ENCODE measurements at regions not wholly inside any gene's neighbourhood (a gene's known extent, or its start where the extent isn't known, plus 50 kb on each side); places are given as distances from the start of the nearest gene placed in this dataset.
A peak's percentile ranks its signal among the peaks of the same experiment; 100 is the strongest.
"Not testable (repeated sequence)": the region's sequence is repeated elsewhere in the genome, so short reads cannot be mapped to it uniquely, and the experiment has no call there.

GRCh38 chr2:53208815-53209214 is 558.8 kb upstream of the CHAC2 start:
- no peak for DNase-seq (ENCODE audit: low read depth)

GRCh38 chr2:53206226-53206625 is 561.4 kb upstream of the CHAC2 start:
- DNase-seq (ENCODE audit: low read depth): not testable (repeated sequence)

DNA sequence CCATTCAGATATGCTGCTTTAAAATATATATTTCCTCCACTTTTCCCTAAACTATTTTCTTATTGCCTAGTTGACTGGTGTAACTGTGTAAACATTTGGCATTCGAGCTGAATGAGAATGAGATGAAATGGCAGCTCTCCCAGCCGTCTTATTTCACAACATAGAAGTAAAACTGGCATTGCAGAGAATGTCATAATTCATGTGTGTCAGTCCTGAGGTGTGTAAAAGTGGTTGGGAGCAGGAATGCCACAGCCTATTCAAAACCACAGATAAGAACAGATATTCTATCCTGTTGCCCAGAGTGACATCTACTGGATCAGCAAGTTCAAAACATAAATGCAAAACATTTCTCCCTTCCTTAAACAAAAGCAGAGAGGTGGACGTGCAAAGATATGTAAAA is 565.5 kb upstream of the CHAC2 start:
- peak; percentile 81 for DNase-seq (ENCODE audit: low read depth)

- no peak for DNase-seq (ENCODE audit: low read depth)
Observed at GRCh38 chr2:53200072-53200471, 567.5 kb upstream of the CHAC2 start.

GRCh38 chr2:53188851-53189510 is 578.6 kb upstream of the CHAC2 start:
- no peak for DNase-seq (ENCODE audit: low read depth)

DNA sequence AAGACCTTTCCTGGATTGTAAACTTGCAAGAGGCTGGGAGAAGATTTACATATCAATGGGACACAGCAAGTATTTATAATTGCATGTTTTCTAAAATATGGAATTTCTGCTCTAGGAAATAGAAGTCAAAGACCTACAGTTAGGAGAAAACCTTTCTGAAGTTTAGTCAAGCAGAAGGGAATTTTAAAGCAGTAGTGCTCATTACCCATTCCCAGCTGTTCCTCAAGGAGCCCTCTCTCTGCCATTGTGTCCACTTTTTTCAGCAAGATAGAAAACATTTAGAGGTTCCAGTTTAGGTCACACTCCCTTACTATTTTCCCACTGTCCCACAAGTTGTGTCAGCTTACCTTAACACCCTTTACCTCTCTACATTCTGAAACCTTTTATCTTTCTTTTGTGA is 584.0 kb upstream of the CHAC2 start:
- no peak for DNase-seq (ENCODE audit: low read depth)

DNA sequence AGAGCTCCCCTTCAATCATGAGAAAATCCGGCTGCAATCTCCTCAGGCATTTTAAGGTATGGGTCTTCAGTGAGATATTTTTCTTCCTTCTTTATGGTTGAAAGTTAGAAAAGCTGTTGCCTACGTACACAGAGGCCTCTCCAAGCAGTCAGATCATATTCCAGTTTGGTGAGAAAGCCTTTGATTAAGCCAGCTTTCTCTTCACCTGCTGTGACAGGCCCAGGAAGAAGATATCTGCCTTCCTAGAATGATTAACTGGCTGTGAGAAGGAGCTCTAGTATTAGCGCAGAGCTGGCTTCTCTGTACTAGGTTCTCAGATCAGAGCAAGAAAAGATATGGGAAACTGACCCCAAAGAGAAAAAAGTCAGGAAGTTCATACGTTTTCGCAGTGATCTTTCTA is 585.0 kb upstream of the CHAC2 start:
- DNase-seq (ENCODE audit: low read depth): no peak

DNA sequence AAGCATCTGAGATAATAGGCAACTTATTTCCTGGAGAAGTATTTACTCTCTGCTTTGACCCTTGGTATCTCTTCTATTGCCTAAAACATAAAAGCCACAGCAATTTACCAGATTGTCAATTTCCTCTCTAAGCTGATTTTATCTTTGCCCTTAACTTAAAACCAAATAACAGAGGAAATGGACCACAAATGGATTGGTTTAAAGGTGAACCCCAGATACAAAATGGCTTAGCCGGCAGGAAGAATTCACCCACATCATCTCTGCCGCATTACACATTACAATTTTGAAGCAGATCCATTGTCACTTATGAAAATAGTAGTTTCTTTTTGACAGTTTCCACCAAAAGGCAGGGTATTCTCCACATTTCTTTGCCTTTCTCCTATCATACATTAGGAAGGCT is 585.8 kb upstream of the CHAC2 start:
- DNase-seq (ENCODE audit: low read depth): no peak

DNA sequence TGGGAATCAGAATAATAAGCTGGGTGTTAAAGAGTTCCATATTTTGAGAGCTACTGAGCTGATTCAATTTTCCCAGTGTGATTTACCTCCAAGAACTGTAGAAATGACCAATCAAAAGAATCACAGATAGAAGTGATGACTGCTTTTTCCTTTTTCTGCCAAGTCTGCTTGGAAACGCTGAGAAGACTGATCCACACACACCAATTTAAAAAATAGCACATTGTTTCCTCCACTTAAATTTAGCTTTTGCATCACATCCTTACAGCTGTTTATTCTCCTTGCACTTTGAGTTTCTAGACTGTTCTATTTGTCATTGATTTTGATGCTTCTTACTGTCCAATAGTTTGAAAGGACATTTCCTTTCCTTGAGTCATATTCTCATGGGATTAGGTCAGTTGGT is 590.3 kb upstream of the CHAC2 start:
- DNase-seq (ENCODE audit: low read depth): no peak

DNA sequence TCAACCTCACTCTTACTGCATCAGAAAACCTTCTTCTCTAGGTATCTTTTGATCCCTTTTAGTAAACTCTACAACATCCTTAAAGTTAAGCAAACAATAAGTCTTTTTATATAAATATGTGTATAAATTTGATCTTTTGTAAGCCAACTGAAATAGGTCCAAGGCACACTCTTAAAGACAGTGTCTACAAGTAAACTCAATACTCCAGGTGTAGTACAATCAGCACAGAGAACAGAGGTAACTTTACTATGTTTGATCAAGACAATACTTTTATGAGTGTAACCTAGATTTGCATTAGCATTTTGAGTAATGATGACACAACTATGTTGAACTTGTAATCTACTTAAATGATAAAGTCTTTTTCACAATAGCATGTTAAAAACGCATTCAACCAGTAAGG is 593.1 kb upstream of the CHAC2 start:
- no peak for DNase-seq (ENCODE audit: low read depth)

DNA sequence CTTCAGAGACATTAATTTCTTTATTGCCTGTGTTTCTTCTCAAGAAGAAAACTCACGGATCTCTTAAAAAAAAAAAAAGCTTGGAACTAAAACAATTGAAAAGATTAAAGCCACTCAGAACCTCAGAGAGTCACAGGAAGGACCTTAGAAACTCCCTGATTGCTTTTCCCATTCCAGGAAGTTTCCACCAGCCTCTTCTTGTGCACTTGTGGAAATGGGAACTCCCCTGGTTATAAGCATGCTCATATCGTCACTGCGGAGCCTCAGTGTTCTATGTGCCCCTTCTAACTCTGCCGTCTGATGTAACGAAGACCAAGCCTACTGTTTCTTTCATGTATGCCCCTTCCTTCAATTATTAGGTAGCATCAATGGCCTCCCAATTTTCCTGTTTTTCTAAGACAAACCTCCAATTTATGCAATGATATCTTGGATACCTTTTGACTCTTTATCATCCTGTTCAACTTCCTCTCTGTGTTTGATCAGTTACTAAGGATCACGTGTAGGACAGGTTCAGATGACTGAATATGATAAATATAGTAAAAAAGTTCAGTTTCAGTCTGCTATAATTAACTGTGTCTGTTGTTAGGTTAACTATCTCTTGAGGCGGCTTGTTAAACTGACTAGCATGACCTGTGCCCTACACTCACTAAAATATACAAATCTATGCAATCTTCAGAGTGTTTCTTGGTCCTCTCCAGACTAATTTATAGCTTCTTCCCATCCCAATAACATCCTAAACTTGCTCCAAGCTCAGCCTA is 593.7 kb upstream of the CHAC2 start:
- DNase-seq (ENCODE audit: low read depth): no peak

DNA sequence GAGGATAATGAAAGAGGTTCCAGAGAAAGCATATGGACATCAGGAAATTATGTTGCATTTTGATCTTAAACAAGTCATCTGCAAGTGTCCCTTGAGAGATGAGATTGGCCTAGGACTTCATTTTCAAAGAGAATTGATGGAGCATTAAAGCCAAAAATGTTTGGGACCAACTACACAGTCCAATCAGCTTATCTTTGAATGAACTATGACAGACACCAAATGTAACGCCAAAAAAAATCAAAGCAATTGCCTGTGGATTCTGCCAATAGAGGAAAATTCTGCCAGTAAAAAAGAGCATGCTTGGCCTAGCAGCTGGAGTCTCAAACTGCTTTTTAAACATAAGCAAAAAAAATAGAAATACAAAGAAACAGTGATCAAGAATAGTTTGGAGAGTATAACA is 594.5 kb upstream of the CHAC2 start:
- no peak for DNase-seq (ENCODE audit: low read depth)

DNA sequence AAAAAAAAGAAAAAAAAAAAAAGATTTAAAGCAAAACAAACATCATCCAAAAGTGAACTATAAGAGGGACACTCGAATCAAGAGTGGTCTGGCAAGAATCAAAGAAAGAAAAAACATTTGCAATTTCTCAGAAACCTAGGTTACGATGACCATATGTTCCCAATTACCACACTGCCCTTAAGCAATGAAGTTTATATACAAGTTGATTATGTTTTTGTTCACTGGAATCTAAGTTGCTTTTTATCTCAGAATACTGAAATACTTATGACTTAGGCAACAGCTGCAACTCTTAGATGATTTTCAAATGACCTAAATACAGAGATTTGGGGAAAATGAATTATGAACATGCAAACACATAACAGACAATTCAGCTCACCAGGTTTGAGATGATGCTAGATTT is 597.1 kb upstream of the CHAC2 start:
- DNase-seq (ENCODE audit: low read depth): peak; percentile 31

DNA sequence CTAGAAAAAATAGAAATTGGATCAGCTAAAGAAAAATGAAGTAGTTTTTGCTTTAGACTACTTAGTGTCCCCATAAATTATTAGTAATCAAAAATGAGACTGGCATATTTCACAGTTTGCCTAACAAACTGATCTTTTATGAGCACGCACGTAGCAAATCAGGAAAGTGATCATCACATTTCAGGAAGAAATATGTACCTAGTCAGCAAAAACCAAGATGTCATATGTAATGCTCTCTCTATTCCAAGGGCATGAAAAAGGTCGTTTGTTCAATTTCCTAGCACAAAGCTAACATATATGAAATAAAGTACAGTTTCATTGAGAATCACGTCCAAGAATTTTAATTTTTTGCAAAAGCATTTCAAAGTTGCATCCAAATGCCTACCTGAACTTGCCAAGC is 600.4 kb upstream of the CHAC2 start:
- DNase-seq (ENCODE audit: low read depth): no peak

- DNase-seq (ENCODE audit: low read depth): no peak
Observed at GRCh38 chr2:53150146-53150545, 617.5 kb upstream of the CHAC2 start.

DNA sequence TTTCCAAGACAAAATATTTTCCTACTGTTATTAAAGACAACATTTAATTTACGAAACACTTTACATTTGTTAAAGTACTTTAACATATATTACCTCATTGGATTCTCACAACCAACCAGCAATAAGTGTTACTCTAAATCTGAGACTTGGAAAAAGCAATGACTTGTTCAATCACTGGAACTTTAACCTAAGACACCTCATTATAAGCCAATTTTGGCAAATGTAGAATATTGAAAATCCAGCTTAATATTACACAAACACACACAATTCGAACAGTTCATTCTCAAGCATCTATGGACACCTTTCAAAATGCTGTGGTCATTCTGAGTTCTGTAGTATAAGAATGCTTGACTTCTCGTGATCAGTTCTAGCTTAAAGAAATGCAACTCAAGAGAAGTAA is 619.4 kb upstream of the CHAC2 start:
- no peak for DNase-seq (ENCODE audit: low read depth)

DNA sequence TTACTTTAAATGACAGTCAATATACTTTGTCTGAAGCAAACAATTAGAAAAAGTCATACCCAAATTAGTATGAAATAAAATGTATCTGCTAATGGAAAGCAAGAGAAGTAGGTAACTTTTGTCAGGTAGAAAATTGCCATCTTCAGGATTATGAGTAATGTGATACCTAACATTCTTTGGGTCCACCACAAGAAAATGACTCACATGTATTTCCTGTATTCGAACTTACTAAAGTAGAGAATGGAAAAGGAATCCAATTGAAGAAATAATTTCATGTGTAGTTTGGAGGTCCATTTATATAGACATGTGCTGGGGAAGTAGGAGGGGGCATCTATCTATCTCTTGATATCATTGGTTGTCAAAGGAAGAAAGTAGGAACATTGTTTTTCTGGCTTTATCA is 636.2 kb upstream of the CHAC2 start:
- peak; percentile 77 for DNase-seq (ENCODE audit: low read depth)

- peak; percentile 82 for DNase-seq (ENCODE audit: low read depth)
Observed at GRCh38 chr2:53130441-53130943, 637.1 kb upstream of the CHAC2 start.

GRCh38 chr2:53129851-53130250 is 637.8 kb upstream of the CHAC2 start:
- peak; percentile 93 for DNase-seq (ENCODE audit: low read depth)

- DNase-seq (ENCODE audit: low read depth): peak; percentile 1
Observed at GRCh38 chr2:53127061-53127650, 640.4 kb upstream of the CHAC2 start.

DNA sequence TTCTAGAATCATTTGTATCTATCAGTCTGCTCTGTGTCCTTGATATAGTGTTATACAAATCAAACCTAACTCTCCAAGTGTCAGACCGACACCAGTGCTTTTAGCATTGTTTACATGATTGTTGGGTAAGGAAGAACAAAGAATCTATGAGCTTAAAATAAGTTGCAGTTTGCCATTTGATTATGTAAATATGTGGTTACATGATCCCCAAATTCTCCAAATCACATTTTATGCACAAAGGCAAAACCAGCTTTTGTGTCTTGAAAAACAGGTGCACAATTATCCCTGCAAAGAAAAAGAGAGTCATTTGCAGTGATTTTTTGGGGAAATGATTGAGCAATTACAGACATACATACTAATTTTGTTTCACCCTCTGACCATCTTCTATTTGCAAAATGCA is 652.6 kb upstream of the CHAC2 start:
- no peak for DNase-seq (ENCODE audit: low read depth)

DNA sequence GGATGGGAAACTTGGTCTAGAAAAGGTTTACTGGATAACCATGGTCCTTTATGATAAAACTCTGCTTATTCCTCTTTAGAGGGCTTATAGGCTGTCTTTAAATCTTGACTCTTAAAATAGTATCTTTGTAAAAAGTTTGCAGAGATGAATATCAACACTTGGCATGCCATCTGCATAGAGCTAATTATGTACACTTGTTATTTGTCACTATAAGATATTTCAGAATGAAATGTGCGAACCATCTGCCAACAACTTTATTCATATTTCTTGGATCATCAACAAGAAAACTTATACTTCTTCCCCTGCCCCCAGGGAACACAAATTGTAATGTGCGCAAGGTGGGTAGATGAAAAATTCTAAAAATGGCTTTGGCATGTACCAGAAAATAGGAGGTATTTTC is 653.0 kb upstream of the CHAC2 start:
- no peak for DNase-seq (ENCODE audit: low read depth)

- not testable (repeated sequence) for DNase-seq (ENCODE audit: low read depth)
Observed at GRCh38 chr2:53112408-53112807, 655.2 kb upstream of the CHAC2 start.

All from iris pigment epithelial cell (primary cell).